GM23248 (cell line): ENCODE measurements at regions not wholly inside any gene's neighbourhood (a gene's known extent, or its start where the extent isn't known, plus 50 kb on each side); places are given as distances from the start of the nearest gene placed in this dataset.

Experiments
- DNase-seq: peaks from one replicate; pipeline ENCODE4 v3.0.0-alpha.2; 2015
- H2AFZ ChIP-seq: fragments of 200-600 bp; sonication (generic); 2 replicates; pipeline ENCODE4 v1.6.1; 2016; ENCODE audit warnings: antibody characterized with exemption
- H3F3A ChIP-seq: fragments of 200-600 bp; sonication (generic); 2 replicates; pipeline ENCODE4 v1.6.1; 2016; ENCODE audit warnings: mild to moderate bottlenecking, antibody characterized with exemption, mixed run types; ENCODE audit not compliant: insufficient read depth
- H3K27ac ChIP-seq: fragments of 200-600 bp; sonication (generic); 2 replicates; pipeline ENCODE4 v1.5.1; 2016; ENCODE audit warnings: mild to moderate bottlenecking
- H3K27me3 ChIP-seq: fragments of 200-600 bp; sonication (generic); replicated peaks from 2 replicates; pipeline ENCODE4 v1.6.1; 2016; ENCODE audit warnings: mild to moderate bottlenecking; ENCODE audit not compliant: insufficient read depth
- H3K36me3 ChIP-seq: fragments of 200-600 bp; sonication (generic); 2 replicates; pipeline ENCODE4 v1.6.1; 2016; ENCODE audit warnings: low read depth, mild to moderate bottlenecking
- H3K4me1 ChIP-seq: fragments of 200-600 bp; sonication (generic); 2 replicates; pipeline ENCODE4 v1.6.1; 2016; ENCODE audit warnings: mild to moderate bottlenecking; ENCODE audit not compliant: insufficient read depth
- H3K4me2 ChIP-seq: fragments of 200-600 bp; sonication (generic); one replicate; pipeline ENCODE4 v1.6.1; 2016; ENCODE audit warnings: mild to moderate bottlenecking; ENCODE audit not compliant: unreplicated experiment
- H3K4me3 ChIP-seq: fragments of 200-600 bp; sonication (generic); 2 replicates; pipeline ENCODE4 v1.5.1; 2016; ENCODE audit warnings: mild to moderate bottlenecking
- H3K79me2 ChIP-seq: fragments of 200-600 bp; sonication (generic); 2 replicates; pipeline ENCODE4 v1.6.1; 2016; ENCODE audit warnings: mild to moderate bottlenecking; ENCODE audit not compliant: insufficient read depth
- H3K9ac ChIP-seq: fragments of 200-600 bp; sonication (generic); 2 replicates; pipeline ENCODE4 v1.6.1; 2016; ENCODE audit warnings: mild to moderate bottlenecking
- H3K9me2 ChIP-seq: fragments of 200-600 bp; sonication (generic); 2 replicates; pipeline ENCODE4 v1.6.1; 2016; ENCODE audit warnings: mixed run types, mild to moderate bottlenecking, moderate library complexity; ENCODE audit not compliant: insufficient read depth
- H3K9me3 ChIP-seq: fragments of 200-600 bp; sonication (generic); one replicate; pipeline ENCODE4 v1.6.1; 2017; ENCODE audit warnings: low read depth
- H4K20me1 ChIP-seq: fragments of 200-600 bp; sonication (generic); 2 replicates; pipeline ENCODE4 v1.6.0; 2016; ENCODE audit not compliant: insufficient read depth
- EZH2 ChIP-seq: fragments of 200-600 bp; sonication (generic); IDR thresholded peaks from 2 replicates; pipeline ENCODE4 v1.6.1; 2018; ENCODE audit warnings: antibody characterized with exemption, mild to moderate bottlenecking; ENCODE audit not compliant: insufficient read depth, poor library complexity, severe bottlenecking
- EZH2phosphoT487 ChIP-seq: fragments of 200-600 bp; sonication (generic); IDR thresholded peaks from 2 replicates; pipeline ENCODE4 v1.6.1; 2018; ENCODE audit warnings: antibody characterized with exemption, moderate library complexity, mild to moderate bottlenecking, low read depth; ENCODE audit not compliant: insufficient read depth
- WGBS, 2 experiments: methylation state at CpG; one replicate each; pipeline ENCODE4 v1.1.6; 2015 to 2017; ENCODE audit warnings: low lambda C conversion rate in 2 of 2, low coverage in 1 of 2; ENCODE audit errors: missing lambda C conversion rate in 2 of 2; 5-methylcytosine and 5-hydroxymethylcytosine counted together
- in situ Hi-C: fragments of 300-500 bp; cut with MboI; formaldehyde crosslinking; loops from 2 replicates; pipeline ENCODE4 v1.15.0; 2020

DNA sequence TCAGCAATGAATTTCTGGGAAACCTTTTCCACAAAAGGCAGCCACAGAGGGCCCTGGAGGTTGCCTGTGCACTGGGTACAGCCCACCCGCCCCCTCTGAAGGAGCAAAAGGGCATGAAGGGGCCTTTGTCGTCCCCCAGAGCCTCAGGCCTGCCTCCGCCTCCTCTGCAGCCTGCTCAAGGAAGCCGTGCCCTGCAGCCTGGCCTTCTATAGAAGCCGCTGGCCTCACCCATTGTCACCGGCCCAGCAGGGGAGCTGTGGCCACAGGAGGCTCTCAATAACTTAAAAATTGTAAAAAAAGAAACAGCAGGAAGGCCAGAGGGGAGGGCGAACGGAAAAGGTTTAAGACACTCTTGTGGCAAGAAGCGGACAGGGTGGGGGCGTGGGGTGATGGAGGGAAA is 213.3 kb downstream of the IRX2 start:
- no peaks in the 10 kb centered on the region for H3K27me3 ChIP-seq
- H3K4me3 ChIP-seq = no peak overlapping the region
- H3K9ac ChIP-seq = no peak overlapping the region
- no peaks in the 10 kb centered on the region for H3K4me1 ChIP-seq
- H3K27ac ChIP-seq = no peak overlapping the region
- DNase-seq = no peak
- H3F3A ChIP-seq = no peaks in the 10 kb centered on the region
- WGBS, 2 experiments = 27 to 29% methylated on average over 9 to 10 of the region's 10 CpGs
- no peaks in the 10 kb centered on the region for H3K36me3 ChIP-seq
- no peaks in the 10 kb centered on the region for H3K9me2 ChIP-seq
- no peaks in the 10 kb centered on the region for H3K9me3 ChIP-seq
- TF ChIP-seq EZH2 = no peak
- in situ Hi-C loops = no loop called here
- no peak overlapping the region for H3K4me2 ChIP-seq
- H3K79me2 ChIP-seq = no peaks in the 10 kb centered on the region
- no peak overlapping the region for H2AFZ ChIP-seq
- H4K20me1 ChIP-seq = no peaks in the 10 kb centered on the region

DNA sequence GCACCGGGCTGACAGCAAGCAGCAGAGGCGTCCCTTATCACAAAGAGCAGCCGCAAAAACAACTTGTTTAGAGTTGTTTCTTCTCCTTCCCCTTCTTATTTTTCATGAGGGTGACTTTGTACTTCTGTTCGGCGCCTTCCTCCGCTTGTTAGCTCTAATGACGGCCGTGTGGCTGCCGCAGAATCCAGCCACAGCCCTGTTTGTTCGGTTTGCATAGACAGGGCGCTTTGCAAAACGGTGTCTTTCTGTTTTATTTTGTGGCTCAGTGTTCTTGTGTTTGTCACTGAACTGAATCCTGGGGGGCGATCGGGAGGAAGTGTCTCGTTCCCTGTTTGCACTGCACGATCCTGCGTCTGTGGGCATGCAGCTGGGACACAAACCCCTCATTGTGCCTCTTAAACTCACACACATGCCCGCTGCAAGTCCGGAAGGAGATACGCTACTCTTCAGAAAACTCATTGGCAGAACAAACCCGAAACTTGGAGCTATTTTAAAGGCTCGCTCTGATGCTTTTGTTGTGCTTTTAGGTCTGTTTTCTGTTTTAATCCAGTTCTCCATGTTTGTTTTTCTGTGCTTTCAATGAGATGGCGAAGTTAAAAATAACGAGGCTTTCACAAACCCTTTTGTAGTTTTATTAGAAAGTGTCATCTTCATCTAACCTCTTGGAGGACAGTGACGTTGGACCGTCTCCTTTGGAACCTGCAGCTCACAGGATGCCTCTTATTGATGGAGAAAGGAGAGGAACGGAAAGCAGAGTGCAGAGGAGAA is 213.9 kb downstream of the IRX2 start:
- 44 to 51% methylated on average over 27 of the region's 27 CpGs for WGBS, 2 experiments
- H3K9me3 ChIP-seq = no peaks in the 10 kb centered on the region
- H3K27me3 ChIP-seq = no peaks in the 10 kb centered on the region
- no peak overlapping the region for H3K9ac ChIP-seq
- DNase-seq = no peak
- no peak overlapping the region for H3K4me2 ChIP-seq
- no peaks in the 10 kb centered on the region for H3K79me2 ChIP-seq
- H3K27ac ChIP-seq = no peak overlapping the region
- H3F3A ChIP-seq = no peaks in the 10 kb centered on the region
- no peak overlapping the region for H2AFZ ChIP-seq
- H3K4me3 ChIP-seq = no peak overlapping the region
- H4K20me1 ChIP-seq = no peaks in the 10 kb centered on the region
- H3K9me2 ChIP-seq = no peaks in the 10 kb centered on the region
- in situ Hi-C loops = no loop called here
- no peaks in the 10 kb centered on the region for H3K36me3 ChIP-seq
- no peaks in the 10 kb centered on the region for H3K4me1 ChIP-seq
- no peak for TF ChIP-seq EZH2phosphoT487
- no peak for TF ChIP-seq EZH2

DNA sequence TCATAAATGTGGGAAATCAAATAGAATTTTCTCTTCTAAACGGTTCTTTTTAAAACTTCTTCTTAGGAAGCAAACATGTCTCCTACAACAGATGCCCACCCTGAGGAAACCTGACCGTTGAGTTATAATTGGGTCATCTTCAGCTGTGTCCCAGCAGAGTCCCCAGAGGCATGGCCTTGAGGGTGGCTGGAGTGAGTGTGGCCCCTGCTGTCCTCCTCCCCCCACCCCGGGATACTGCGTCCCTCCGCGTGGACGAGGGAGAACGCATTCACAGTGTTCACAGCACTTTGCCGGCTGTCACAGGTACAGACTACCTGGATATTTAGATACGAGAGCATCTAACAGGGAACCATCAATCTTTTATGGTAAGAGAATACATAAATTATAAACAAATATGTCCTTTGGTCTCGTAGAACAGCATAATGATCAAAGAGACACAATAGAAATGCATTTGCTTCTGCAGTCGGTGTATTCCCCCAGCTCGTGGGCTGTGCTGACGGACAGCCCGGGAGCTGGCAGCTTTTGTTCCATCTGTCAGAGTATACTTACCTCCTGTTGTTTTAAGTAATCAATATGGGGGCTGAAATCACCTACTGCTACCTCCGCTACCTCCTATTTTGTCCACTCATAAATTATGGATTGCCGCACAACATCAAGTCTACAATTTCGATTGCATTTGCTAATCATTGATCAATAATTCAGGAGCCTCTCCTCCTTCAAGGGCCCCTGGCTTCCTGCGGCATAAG is 214.7 kb downstream of the IRX2 start:
- Histone ChIP-seq H3F3A (no peaks in the 10 kb centered on the region), H3K9me2 (no peaks in the 10 kb centered on the region), H3K4me2 (no peak overlapping the region), H3K79me2 (no peaks in the 10 kb centered on the region), H3K4me3 (no peak overlapping the region), H3K9me3 (no peaks in the 10 kb centered on the region), H4K20me1 (no peaks in the 10 kb centered on the region), H3K36me3 (no peaks in the 10 kb centered on the region), H3K4me1 (no peaks in the 10 kb centered on the region), H3K27ac (no peak overlapping the region), H3K9ac (no peak overlapping the region), H3K27me3 (no peaks in the 10 kb centered on the region), H2AFZ (no peak overlapping the region)
- DNase-seq = no peak
- no peak for TF ChIP-seq EZH2
- TF ChIP-seq EZH2phosphoT487 = no peak
- 57 to 62% methylated on average over 19 of the region's 19 CpGs for whole genome bisulfite sequencing, 2 experiments
- in situ Hi-C loops = no loop called here

DNA sequence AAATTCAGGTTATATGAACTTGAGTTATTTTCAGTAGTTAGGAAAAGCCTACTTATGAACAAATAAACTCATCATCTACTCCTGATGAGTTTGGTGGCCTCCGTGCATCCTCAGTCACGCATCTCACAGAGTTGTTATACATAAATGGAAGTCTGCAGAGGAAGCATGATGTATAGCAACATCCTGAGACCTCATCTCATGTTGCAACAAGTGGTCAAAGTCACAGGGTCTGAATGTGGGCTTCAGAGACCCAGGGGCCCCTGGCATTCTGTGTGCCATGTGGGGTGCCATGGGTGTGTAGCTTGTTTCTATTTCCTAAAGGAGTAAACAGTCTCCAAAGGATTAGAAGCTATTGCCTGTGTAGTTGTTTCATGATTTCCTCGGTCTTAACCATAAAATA is 216.5 kb downstream of the IRX2 start:
- no peaks in the 10 kb centered on the region for H3K9me3 ChIP-seq
- H3K27ac ChIP-seq = no peak overlapping the region
- H3K4me2 ChIP-seq = no peak overlapping the region
- TF ChIP-seq EZH2phosphoT487 (no peak), EZH2 (no peak)
- no peak overlapping the region for H3K9ac ChIP-seq
- H3K36me3 ChIP-seq = no peaks in the 10 kb centered on the region
- no peaks in the 10 kb centered on the region for H3K9me2 ChIP-seq
- in situ Hi-C loops = no loop called here
- no peaks in the 10 kb centered on the region for H3F3A ChIP-seq
- no peaks in the 10 kb centered on the region for H3K27me3 ChIP-seq
- H3K4me1 ChIP-seq = no peaks in the 10 kb centered on the region
- H3K79me2 ChIP-seq = no peaks in the 10 kb centered on the region
- WGBS, 2 experiments = 17 to 30% methylated on average over 3 of the region's 3 CpGs
- no peaks in the 10 kb centered on the region for H4K20me1 ChIP-seq
- H3K4me3 ChIP-seq = no peak overlapping the region
- H2AFZ ChIP-seq = no peak overlapping the region
- no peak for DNase-seq
